Kidney epithelial cell (primary cell): ENCODE measurements at regions not wholly inside any gene's neighbourhood (a gene's known extent, or its start where the extent isn't known, plus 50 kb on each side); places are given as distances from the start of the nearest gene placed in this dataset.

Source experiments
- DNase-seq: peaks from one replicate; pipeline ENCODE4 v3.0.0-alpha.2; 2010; ENCODE audit warnings: low read depth
- H3K27me3 ChIP-seq: 2 replicates; pipeline ENCODE4 v1.6.0; 2011; ENCODE audit warnings: low read length; ENCODE audit not compliant: control insufficient read depth, insufficient read depth
- H3K36me3 ChIP-seq: 2 replicates; pipeline ENCODE4 v1.5.1; 2011; ENCODE audit warnings: low read length; ENCODE audit not compliant: control insufficient read depth, insufficient read depth
- H3K4me3 ChIP-seq: 2 replicates; pipeline ENCODE4 v1.5.1; 2011; ENCODE audit warnings: low read depth, mild to moderate bottlenecking, control low read depth, low read length
- TF ChIP-seq, protein P1 (sequence below): IDR thresholded peaks from 2 replicates; pipeline ENCODE4 v1.5.1; 2011; ENCODE audit warnings: mild to moderate bottlenecking, moderate library complexity, low read length, control low read depth, inconsistent platforms; ENCODE audit not compliant: insufficient read depth, poor library complexity, severe bottlenecking

DNA sequence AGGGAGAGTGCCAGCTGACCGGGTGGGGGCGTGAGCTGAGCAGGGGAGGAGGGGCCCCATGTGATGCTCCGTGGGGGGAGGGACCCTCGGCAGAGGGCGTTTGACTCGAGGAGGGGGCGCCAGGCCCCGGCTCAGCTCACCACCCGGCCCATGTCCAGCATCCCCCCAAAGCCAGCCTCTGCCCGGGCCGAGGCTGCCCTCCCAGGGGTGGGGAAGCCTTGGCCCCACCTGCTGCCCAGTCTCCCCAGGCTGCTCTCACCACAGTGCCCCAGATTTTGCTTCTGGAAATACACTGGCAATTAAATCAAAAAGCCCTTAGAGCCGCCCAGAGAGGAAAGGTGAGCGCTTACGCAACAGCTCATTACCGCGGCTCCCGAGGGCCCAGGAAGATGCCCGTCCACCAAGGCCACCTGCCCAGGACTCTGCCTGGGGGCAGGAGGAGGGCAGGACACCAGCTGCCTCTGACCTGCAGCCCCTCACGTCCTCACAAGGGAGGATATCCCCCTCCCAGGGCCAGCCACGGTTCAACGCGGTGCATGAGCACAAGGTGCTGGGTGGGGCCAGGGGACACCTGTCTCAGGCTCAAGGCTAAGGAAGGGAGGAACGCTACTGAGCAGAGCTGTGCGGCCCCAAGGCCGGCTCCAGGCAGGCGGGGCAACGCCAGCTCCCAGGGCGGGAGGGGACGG, 70.0 kb upstream of the INPP5A start:
- Histone ChIP-seq H3K27me3 (peaks cover 5% of the 10 kb centered on the region), H3K36me3 (no peaks in the 10 kb centered on the region), H3K4me3 (no peak overlapping the region)
- TF ChIP-seq, protein P1, sequence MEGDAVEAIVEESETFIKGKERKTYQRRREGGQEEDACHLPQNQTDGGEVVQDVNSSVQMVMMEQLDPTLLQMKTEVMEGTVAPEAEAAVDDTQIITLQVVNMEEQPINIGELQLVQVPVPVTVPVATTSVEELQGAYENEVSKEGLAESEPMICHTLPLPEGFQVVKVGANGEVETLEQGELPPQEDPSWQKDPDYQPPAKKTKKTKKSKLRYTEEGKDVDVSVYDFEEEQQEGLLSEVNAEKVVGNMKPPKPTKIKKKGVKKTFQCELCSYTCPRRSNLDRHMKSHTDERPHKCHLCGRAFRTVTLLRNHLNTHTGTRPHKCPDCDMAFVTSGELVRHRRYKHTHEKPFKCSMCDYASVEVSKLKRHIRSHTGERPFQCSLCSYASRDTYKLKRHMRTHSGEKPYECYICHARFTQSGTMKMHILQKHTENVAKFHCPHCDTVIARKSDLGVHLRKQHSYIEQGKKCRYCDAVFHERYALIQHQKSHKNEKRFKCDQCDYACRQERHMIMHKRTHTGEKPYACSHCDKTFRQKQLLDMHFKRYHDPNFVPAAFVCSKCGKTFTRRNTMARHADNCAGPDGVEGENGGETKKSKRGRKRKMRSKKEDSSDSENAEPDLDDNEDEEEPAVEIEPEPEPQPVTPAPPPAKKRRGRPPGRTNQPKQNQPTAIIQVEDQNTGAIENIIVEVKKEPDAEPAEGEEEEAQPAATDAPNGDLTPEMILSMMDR: no peak
- DNase-seq: no peak

DNA sequence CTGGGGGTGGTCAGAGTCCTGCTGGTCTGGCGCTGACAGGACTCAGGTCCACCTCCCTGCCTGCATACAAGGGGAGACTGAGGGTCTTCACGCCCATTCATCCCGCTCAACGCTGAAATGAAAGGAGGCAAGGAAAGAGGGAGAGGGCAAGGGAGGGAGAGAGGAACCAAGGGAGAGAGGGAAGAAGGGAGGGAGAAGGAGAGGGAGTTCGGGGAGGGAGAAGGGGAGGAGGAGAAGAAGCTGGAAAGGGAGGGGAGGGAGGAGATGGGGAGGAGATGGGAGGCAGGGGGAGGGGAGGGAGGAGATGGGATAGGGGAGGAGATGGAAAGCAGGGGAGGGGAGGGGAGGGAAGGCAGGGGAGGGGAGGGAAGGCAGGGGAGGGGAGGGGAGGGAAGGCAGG, 69.4 kb upstream of the INPP5A start:
- Histone ChIP-seq H3K36me3 (no peaks in the 10 kb centered on the region), H3K27me3 (peaks cover 5% of the 10 kb centered on the region), H3K4me3 (no peak overlapping the region)
- TF ChIP-seq, protein P1: no peak
- DNase-seq: no peak

DNA sequence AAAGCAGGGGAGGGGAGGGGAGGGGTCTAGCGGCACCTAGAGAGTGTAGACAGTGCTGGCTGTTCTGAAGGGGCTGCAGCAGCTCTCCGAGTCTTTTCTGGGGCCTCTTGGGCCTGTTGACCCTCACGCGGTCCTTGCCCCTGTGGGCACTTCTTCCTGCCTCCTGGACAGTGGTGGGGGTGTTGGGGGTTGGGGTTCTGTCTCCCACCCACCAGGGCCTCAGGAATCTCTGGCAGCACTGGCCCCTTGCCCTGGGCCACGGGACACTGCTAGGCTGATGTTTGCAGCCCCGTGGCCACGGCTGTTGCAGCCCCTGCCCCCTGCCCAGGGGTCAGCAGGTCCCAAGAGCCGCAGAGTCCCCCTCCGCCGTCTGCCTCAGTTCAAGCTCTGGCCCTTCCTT, 68.9 kb upstream of the INPP5A start:
- H3K36me3 ChIP-seq: no peaks in the 10 kb centered on the region
- peaks cover 5% of the 10 kb centered on the region for H3K27me3 ChIP-seq
- TF ChIP-seq, protein P1: no peak
- no peak for DNase-seq
- H3K4me3 ChIP-seq: no peak overlapping the region

- TF ChIP-seq, protein P1: no peak
- Histone ChIP-seq H3K4me3 (no peak overlapping the region), H3K36me3 (no peaks in the 10 kb centered on the region), H3K27me3 (peaks cover 4% of the 10 kb centered on the region)
- no peak for DNase-seq
These were observed 68.2 kb upstream of the INPP5A start for GRCh38 chr10:132469197-132469884.

- Histone ChIP-seq H3K4me3 (no peak overlapping the region), H3K36me3 (no peaks in the 10 kb centered on the region), H3K27me3 (peaks cover 4% of the 10 kb centered on the region)
- no peak for DNase-seq
- TF ChIP-seq, protein P1: no peak
These were observed 67.0 kb upstream of the INPP5A start for GRCh38 chr10:132470410-132471124.

DNA sequence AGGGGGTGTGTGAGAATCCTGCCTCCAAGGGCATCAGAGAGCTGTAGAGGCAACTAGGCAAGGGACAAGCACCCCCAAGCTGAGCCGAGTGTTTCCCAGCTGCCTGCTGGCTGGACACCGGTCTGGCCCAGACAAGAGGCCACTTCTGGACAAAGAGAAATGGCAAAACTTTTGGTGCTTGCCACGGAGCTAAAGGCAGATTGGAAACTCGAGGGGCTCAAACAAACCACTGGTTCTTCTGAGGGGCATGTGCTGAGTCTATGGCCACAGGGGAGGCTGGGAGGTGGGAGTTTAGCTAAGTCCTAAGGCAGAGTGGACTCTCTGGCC, 66.5 kb upstream of the INPP5A start:
- DNase-seq: no peak
- Histone ChIP-seq H3K27me3 (peaks cover 4% of the 10 kb centered on the region), H3K4me3 (no peak overlapping the region), H3K36me3 (no peaks in the 10 kb centered on the region)
- TF ChIP-seq, protein P1: no peak
